OCI-LY1 (cell line): ENCODE measurements at regions not wholly inside any gene's neighbourhood (a gene's known extent, or its start where the extent isn't known, plus 50 kb on each side); places are given as distances from the start of the nearest gene placed in this dataset.

Source experiments
- H2AFZ ChIP-seq: fragments of 200-600 bp; sonication (generic), shearing (Covaris generic); 2 replicates; pipeline ENCODE4 v1.6.0; 2014; ENCODE audit warnings: antibody characterized with exemption, mild to moderate bottlenecking, low read length
- H3F3A ChIP-seq: fragments of 200-600 bp; sonication (generic), shearing (Covaris generic); 2 replicates; pipeline ENCODE4 v1.6.0; 2014; ENCODE audit warnings: mild to moderate bottlenecking, antibody characterized with exemption, low read length, moderate library complexity; ENCODE audit not compliant: insufficient read depth
- H3K27ac ChIP-seq: fragments of 200-600 bp; sonication (generic); 2 replicates; pipeline ENCODE4 v1.5.1; 2014; ENCODE audit warnings: low read length, mixed run types, mild to moderate bottlenecking, low read depth; ENCODE audit not compliant: poor library complexity, severe bottlenecking
- H3K27me3 ChIP-seq: fragments of 200-600 bp; sonication (generic); 2 replicates; pipeline ENCODE4 v1.6.0; 2014; ENCODE audit warnings: antibody characterized with exemption, mild to moderate bottlenecking, low read length, moderate library complexity; ENCODE audit not compliant: insufficient read depth
- H3K36me3 ChIP-seq: fragments of 200-600 bp; sonication (generic); 2 replicates; pipeline ENCODE4 v1.6.1; 2014; ENCODE audit warnings: mild to moderate bottlenecking, antibody characterized with exemption, low read length, moderate library complexity, mixed read lengths; ENCODE audit not compliant: insufficient read depth
- H3K4me1 ChIP-seq: fragments of 200-600 bp; sonication (generic); 2 replicates; pipeline ENCODE4 v1.5.1; 2014; ENCODE audit warnings: mild to moderate bottlenecking, low read length, moderate library complexity; ENCODE audit not compliant: insufficient read depth, severe bottlenecking
- H3K4me2 ChIP-seq: fragments of 200-600 bp; sonication (generic), shearing (Covaris generic); 2 replicates; pipeline ENCODE4 v1.6.1; 2014; ENCODE audit warnings: low read length
- H3K4me3 ChIP-seq: fragments of 200-600 bp; sonication (generic); 2 replicates; pipeline ENCODE4 v1.5.1; 2014; ENCODE audit warnings: low read length, low read depth, mild to moderate bottlenecking, mixed read lengths; ENCODE audit not compliant: poor library complexity, severe bottlenecking
- H3K79me2 ChIP-seq: fragments of 200-600 bp; shearing (Covaris generic); 2 replicates; pipeline ENCODE4 v1.6.1; 2016; ENCODE audit warnings: mixed run types, low read length, mixed read lengths; ENCODE audit not compliant: insufficient read depth
- H3K9ac ChIP-seq: fragments of 200-600 bp; sonication (generic), shearing (Covaris generic); 2 replicates; pipeline ENCODE4 v1.6.1; 2014; ENCODE audit warnings: mild to moderate bottlenecking, low read length, mixed read lengths
- H3K9me2 ChIP-seq: fragments of 200-600 bp; sonication (generic), shearing (Covaris generic); 2 replicates; pipeline ENCODE4 v1.6.1; 2014; ENCODE audit warnings: low read depth, mild to moderate bottlenecking, low read length, mixed read lengths
- H3K9me3 ChIP-seq: fragments of 200-600 bp; shearing (Covaris generic); 2 replicates; pipeline ENCODE4 v1.6.1; 2014; ENCODE audit warnings: low read length, mixed read lengths
- H4K20me1 ChIP-seq: fragments of 200-600 bp; sonication (generic), shearing (Covaris generic); 2 replicates; pipeline ENCODE4 v1.6.0; 2016; ENCODE audit warnings: mild to moderate bottlenecking, low read length; ENCODE audit not compliant: insufficient read depth
- CTCF ChIP-seq: fragments of 200-600 bp; sonication (generic), shearing (Covaris generic); IDR thresholded peaks from 2 replicates; pipeline ENCODE4 v1.5.1; 2017; ENCODE audit warnings: mild to moderate bottlenecking, antibody characterized with exemption, low read length, moderate library complexity, mixed read lengths
- EZH2 ChIP-seq: fragments of 200-600 bp; sonication (generic), shearing (Covaris generic); IDR thresholded peaks from 2 replicates; pipeline ENCODE4 v1.8.0; 2017; ENCODE audit warnings: borderline replicate concordance, mixed run types, mild to moderate bottlenecking, antibody characterized with exemption, low read length, moderate library complexity, mixed read lengths

GRCh38 chr2:71783215-71783614 lies 329.9 kb downstream of the DYSF start:
- H4K20me1 ChIP-seq = no peaks in the 10 kb centered on the region
- H3K27ac ChIP-seq = no peak overlapping the region
- no peaks in the 10 kb centered on the region for H3K4me1 ChIP-seq
- H3K4me3 ChIP-seq = no peak overlapping the region
- H3K9ac ChIP-seq = no peak overlapping the region
- H3K27me3 ChIP-seq = no peaks in the 10 kb centered on the region
- H3K79me2 ChIP-seq = no peaks in the 10 kb centered on the region
- no peaks in the 10 kb centered on the region for H3F3A ChIP-seq
- H3K9me2 ChIP-seq = no peaks in the 10 kb centered on the region
- no peak overlapping the region for H2AFZ ChIP-seq
- no peaks in the 10 kb centered on the region for H3K9me3 ChIP-seq
- H3K36me3 ChIP-seq = no peaks in the 10 kb centered on the region
- TF ChIP-seq EZH2 (no peak), CTCF (no peak)
- H3K4me2 ChIP-seq = no peak overlapping the region

GRCh38 chr2:71782323-71782722 lies 329.0 kb downstream of the DYSF start:
- Histone ChIP-seq H3K9me3 (no peaks in the 10 kb centered on the region), H3F3A (no peaks in the 10 kb centered on the region), H3K4me2 (no peak overlapping the region), H3K79me2 (no peaks in the 10 kb centered on the region), H3K9me2 (no peaks in the 10 kb centered on the region), H3K9ac (no peak overlapping the region), H4K20me1 (no peaks in the 10 kb centered on the region), H3K27me3 (no peaks in the 10 kb centered on the region), H3K4me3 (no peak overlapping the region), H3K27ac (no peak overlapping the region), H2AFZ (no peak overlapping the region), H3K36me3 (no peaks in the 10 kb centered on the region), H3K4me1 (no peaks in the 10 kb centered on the region)
- TF ChIP-seq EZH2 (no peak), CTCF (no peak)

GRCh38 chr2:71781695-71782228 lies 328.4 kb downstream of the DYSF start:
- Histone ChIP-seq H3K9me3 (no peaks in the 10 kb centered on the region), H3K4me2 (no peak overlapping the region), H4K20me1 (no peaks in the 10 kb centered on the region), H3K4me1 (no peaks in the 10 kb centered on the region), H3K79me2 (no peaks in the 10 kb centered on the region), H3F3A (no peaks in the 10 kb centered on the region), H3K27me3 (no peaks in the 10 kb centered on the region), H2AFZ (no peak overlapping the region), H3K9ac (no peak overlapping the region), H3K27ac (no peak overlapping the region), H3K36me3 (no peaks in the 10 kb centered on the region), H3K4me3 (no peak overlapping the region), H3K9me2 (no peaks in the 10 kb centered on the region)
- TF ChIP-seq EZH2 (no peak), CTCF (no peak)
